ENCODE measurements at regions not wholly inside any gene's neighbourhood (a gene's known extent, or its start where the extent isn't known, plus 50 kb on each side); places are given as distances from the start of the nearest gene placed in this dataset.

DNA sequence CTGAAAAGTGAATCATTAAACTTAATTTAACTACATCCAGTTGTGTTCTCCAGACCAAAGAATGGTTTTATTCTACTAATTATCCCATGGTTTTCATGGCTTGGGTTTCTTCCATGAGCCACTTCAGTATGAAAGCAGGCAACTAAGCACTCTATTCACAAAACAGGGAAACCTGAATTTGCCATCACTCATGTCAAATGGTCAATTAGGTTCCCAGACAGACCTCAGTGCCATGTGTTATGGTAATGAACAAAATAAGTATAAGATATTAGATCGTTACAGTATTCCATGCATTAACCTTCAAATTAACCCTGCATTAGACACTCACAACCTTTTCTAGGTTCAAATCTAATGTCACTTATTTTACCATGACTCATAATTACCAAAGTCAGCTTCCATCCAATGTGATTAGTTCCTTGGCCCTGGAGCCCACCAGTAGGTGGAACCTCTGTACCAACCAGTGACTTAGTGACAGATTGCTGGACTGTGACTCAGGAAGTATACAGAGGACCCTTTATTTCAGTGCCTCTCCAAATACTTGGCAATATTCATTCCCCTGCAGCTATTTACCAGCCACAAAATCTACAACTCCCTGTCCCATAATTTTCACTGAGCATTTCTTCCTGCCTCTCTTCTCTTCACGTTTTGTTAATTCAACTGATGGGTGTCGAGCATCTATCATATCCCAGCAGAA lies 1270.2 kb upstream of the SORCS1 start:
- Histone ChIP-seq H3F3A (ENCODE audit: insufficient read depth, low read length, poor library complexity, severe bottlenecking) (no peaks in the 10 kb centered on the region), H3K79me2 (replicated peaks; ENCODE audit: insufficient read depth, low read length) (no peaks in the 10 kb centered on the region), H3K4me2 (ENCODE audit: low read length) (no peak overlapping the region), H3K9me2 (ENCODE audit: insufficient read depth, low read length) (no peaks in the 10 kb centered on the region), H3K27ac (ENCODE audit: low read length) (no peak overlapping the region), H3K36me3 (ENCODE audit: insufficient read depth, low read length) (no peaks in the 10 kb centered on the region), H3K27me3 (ENCODE audit: insufficient read depth, low read depth, low read length) (no peaks in the 10 kb centered on the region), H2AFZ (ENCODE audit: low read depth, low read length) (no peak overlapping the region), H3K4me3 (ENCODE audit: low read length) (no peak overlapping the region), H4K20me1 (ENCODE audit: insufficient read depth) (no peaks in the 10 kb centered on the region), H3K9ac (ENCODE audit: low read length) (no peak overlapping the region), H3K9me3 (ENCODE audit: low read length) (no peaks in the 10 kb centered on the region)
- TF ChIP-seq RAD21 (conservative IDR thresholded peaks at IDR 0.05), result peak; percentile 7
- no peak for TF ChIP-seq POLR2AphosphoS5 (IDR thresholded peaks at IDR 0.05)
- TF ChIP-seq CTCF (IDR thresholded peaks at IDR 0.05; ENCODE audit: poor library complexity, severe bottlenecking), result no peak
- no peak for TF ChIP-seq EP300 (conservative IDR thresholded peaks at IDR 0.05; ENCODE audit: poor library complexity, severe bottlenecking)

DNA sequence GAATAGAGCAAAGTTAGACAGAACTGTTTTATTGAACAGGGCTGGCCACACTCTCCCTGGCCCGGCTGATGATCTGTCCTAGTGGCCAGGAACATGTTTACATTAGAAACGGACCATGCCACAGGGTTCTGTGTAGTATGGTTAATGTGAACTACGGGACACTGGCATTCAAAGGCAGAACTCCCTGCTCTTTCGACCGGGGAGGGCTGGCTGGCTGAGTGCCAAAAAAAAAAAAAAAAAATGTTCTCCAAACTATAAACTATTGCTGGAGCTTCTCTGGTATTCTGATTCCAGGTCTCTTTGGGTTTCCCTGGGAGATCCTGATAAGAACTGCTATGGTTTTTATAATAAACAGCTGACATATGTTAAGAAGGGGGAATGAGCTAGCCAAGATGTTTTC lies 1262.6 kb upstream of the SORCS1 start:
- H3F3A ChIP-seq (ENCODE audit: insufficient read depth, low read length, poor library complexity, severe bottlenecking), result no peaks in the 10 kb centered on the region
- no peak overlapping the region for H3K4me2 ChIP-seq (ENCODE audit: low read length)
- H3K27ac ChIP-seq (ENCODE audit: low read length), result no peak overlapping the region
- no peaks in the 10 kb centered on the region for H4K20me1 ChIP-seq (ENCODE audit: insufficient read depth)
- no peak overlapping the region for H2AFZ ChIP-seq (ENCODE audit: low read depth, low read length)
- TF ChIP-seq MXI1 (conservative IDR thresholded peaks at IDR 0.05; ENCODE audit: poor library complexity, severe bottlenecking) (no peak), SMC3 (conservative IDR thresholded peaks at IDR 0.05; ENCODE audit: poor library complexity) (no peak), EP300 (conservative IDR thresholded peaks at IDR 0.05; ENCODE audit: poor library complexity, severe bottlenecking) (no peak)
- H3K27me3 ChIP-seq (ENCODE audit: insufficient read depth, low read depth, low read length), result no peaks in the 10 kb centered on the region
- no peak overlapping the region for H3K9ac ChIP-seq (ENCODE audit: low read length)
- no peak overlapping the region for H3K4me3 ChIP-seq (ENCODE audit: low read length)
- no peaks in the 10 kb centered on the region for H3K79me2 ChIP-seq (replicated peaks; ENCODE audit: insufficient read depth, low read length)
- no peaks in the 10 kb centered on the region for H3K9me2 ChIP-seq (ENCODE audit: insufficient read depth, low read length)
- no peaks in the 10 kb centered on the region for H3K9me3 ChIP-seq (ENCODE audit: low read length)
- no peaks in the 10 kb centered on the region for H3K36me3 ChIP-seq (ENCODE audit: insufficient read depth, low read length)

- Histone ChIP-seq H3K79me2 (replicated peaks; ENCODE audit: insufficient read depth, low read length) (no peaks in the 10 kb centered on the region), H3F3A (ENCODE audit: insufficient read depth, low read length, poor library complexity, severe bottlenecking) (no peaks in the 10 kb centered on the region), H4K20me1 (ENCODE audit: insufficient read depth) (no peaks in the 10 kb centered on the region), H3K27me3 (ENCODE audit: insufficient read depth, low read depth, low read length) (no peaks in the 10 kb centered on the region), H3K36me3 (ENCODE audit: insufficient read depth, low read length) (no peaks in the 10 kb centered on the region), H2AFZ (ENCODE audit: low read depth, low read length) (no peak overlapping the region), H3K4me2 (ENCODE audit: low read length) (no peak overlapping the region), H3K9me3 (ENCODE audit: low read length) (no peaks in the 10 kb centered on the region), H3K9me2 (ENCODE audit: insufficient read depth, low read length) (no peaks in the 10 kb centered on the region), H3K4me3 (ENCODE audit: low read length) (no peak overlapping the region), H3K9ac (ENCODE audit: low read length) (no peak overlapping the region), H3K27ac (ENCODE audit: low read length) (no peak overlapping the region)
- no peak for TF ChIP-seq CTCF (IDR thresholded peaks at IDR 0.05; ENCODE audit: poor library complexity, severe bottlenecking)
- no peak for TF ChIP-seq RAD21 (conservative IDR thresholded peaks at IDR 0.05)
- TF ChIP-seq EP300 (conservative IDR thresholded peaks at IDR 0.05; ENCODE audit: poor library complexity, severe bottlenecking), result no peak
- TF ChIP-seq, protein P1, sequence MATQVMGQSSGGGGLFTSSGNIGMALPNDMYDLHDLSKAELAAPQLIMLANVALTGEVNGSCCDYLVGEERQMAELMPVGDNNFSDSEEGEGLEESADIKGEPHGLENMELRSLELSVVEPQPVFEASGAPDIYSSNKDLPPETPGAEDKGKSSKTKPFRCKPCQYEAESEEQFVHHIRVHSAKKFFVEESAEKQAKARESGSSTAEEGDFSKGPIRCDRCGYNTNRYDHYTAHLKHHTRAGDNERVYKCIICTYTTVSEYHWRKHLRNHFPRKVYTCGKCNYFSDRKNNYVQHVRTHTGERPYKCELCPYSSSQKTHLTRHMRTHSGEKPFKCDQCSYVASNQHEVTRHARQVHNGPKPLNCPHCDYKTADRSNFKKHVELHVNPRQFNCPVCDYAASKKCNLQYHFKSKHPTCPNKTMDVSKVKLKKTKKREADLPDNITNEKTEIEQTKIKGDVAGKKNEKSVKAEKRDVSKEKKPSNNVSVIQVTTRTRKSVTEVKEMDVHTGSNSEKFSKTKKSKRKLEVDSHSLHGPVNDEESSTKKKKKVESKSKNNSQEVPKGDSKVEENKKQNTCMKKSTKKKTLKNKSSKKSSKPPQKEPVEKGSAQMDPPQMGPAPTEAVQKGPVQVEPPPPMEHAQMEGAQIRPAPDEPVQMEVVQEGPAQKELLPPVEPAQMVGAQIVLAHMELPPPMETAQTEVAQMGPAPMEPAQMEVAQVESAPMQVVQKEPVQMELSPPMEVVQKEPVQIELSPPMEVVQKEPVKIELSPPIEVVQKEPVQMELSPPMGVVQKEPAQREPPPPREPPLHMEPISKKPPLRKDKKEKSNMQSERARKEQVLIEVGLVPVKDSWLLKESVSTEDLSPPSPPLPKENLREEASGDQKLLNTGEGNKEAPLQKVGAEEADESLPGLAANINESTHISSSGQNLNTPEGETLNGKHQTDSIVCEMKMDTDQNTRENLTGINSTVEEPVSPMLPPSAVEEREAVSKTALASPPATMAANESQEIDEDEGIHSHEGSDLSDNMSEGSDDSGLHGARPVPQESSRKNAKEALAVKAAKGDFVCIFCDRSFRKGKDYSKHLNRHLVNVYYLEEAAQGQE (IDR thresholded peaks at IDR 0.05; ENCODE audit: borderline replicate concordance), result no peak
- no peak for TF ChIP-seq POLR2AphosphoS5 (IDR thresholded peaks at IDR 0.05)
- no peak for TF ChIP-seq SMC3 (conservative IDR thresholded peaks at IDR 0.05; ENCODE audit: poor library complexity)
- no peak for TF ChIP-seq MXI1 (conservative IDR thresholded peaks at IDR 0.05; ENCODE audit: poor library complexity, severe bottlenecking)
- no peak for TF ChIP-seq TAF1 (IDR thresholded peaks at IDR 0.05; ENCODE audit: low read depth)
- TF ChIP-seq EZH2 (IDR thresholded peaks at IDR 0.05; ENCODE audit: borderline replicate concordance, insufficient read depth, low read length, poor library complexity, severe bottlenecking), result no peak
Measured at GRCh38 chr10:108425283-108425964, 1260.9 kb upstream of the SORCS1 start.
